Body of pancreas (tissue), 4 donors: ENCODE measurements at regions not wholly inside any gene's neighbourhood (a gene's known extent, or its start where the extent isn't known, plus 50 kb on each side); places are given as distances from the start of the nearest gene placed in this dataset.

ENCODE experiments used
- ATAC-seq: fragments of 150-250 bp; one replicate; pipeline ENCODE4 v1.9.1; 2016
- DNase-seq, 4 donors: peaks; one replicate each; pipeline ENCODE4 v3.0.0-alpha.2; 2019
- H3K27ac ChIP-seq, 4 donors: fragments of 200-600 bp; sonication (generic); 1 replicate in 3 of 4; 2 replicates in 1 of 4; pipeline versions ENCODE4 v1.5.1 to v1.6.1; 2016 to 2019; ENCODE audit warnings: mild to moderate bottlenecking in 1 of 4, mixed read lengths in 1 of 4, moderate library complexity in 1 of 4
- H3K27me3 ChIP-seq, 2 donors: fragments of 200-600 bp; sonication (generic); one replicate each; pipeline ENCODE4 v1.6.0; 2016; ENCODE audit warnings: mild to moderate bottlenecking in 1 of 2
- H3K36me3 ChIP-seq, 2 donors: fragments of 200-600 bp; sonication (generic); replicated peaks in 1 of 2; 2 replicates each; pipeline ENCODE4 v1.5.1; 2016; ENCODE audit warnings: low read depth in 2 of 2; ENCODE audit not compliant: insufficient read depth in 1 of 2
- H3K4me1 ChIP-seq: fragments of 200-600 bp; sonication (generic); one replicate; pipeline ENCODE4 v1.6.0; 2016
- H3K4me3 ChIP-seq, 2 donors: fragments of 200-600 bp; sonication (generic); 1 replicate in 1 of 2; 2 replicates in 1 of 2; pipeline ENCODE4 v1.5.1; 2016 to 2019
- H3K9me3 ChIP-seq, 3 donors: fragments of 200-600 bp; sonication (generic); 1 replicate in 2 of 3; 2 replicates in 1 of 3; pipeline ENCODE4 v1.5.1; 2016
- CTCF ChIP-seq, 7 experiments: fragments of 450-650 bp in 4 of 7; fragments of 200-600 bp in 3 of 7; sonication (generic) in 3 of 7; IDR thresholded peaks; one replicate each; pipeline ENCODE4 v1.5.1; 2016 to 2019; ENCODE audit warnings: antibody characterized with exemption in 7 of 7
- POLR2A ChIP-seq, 3 donors: fragments of 450-650 bp; IDR thresholded peaks; one replicate each; pipeline ENCODE4 v1.6.1; 2016; ENCODE audit warnings: antibody characterized with exemption in 3 of 3, mild to moderate bottlenecking in 2 of 3
- WGBS, 2 donors: methylation state at CpG; one replicate each; pipeline ENCODE4 v1.1.5; 2017; 5-methylcytosine and 5-hydroxymethylcytosine counted together
- intact Hi-C: fragments of 100-400 bp; cut with DNase I; formaldehyde crosslinking; loops from one replicate; pipeline ENCODE4 v1.15.1; 2023

DNA sequence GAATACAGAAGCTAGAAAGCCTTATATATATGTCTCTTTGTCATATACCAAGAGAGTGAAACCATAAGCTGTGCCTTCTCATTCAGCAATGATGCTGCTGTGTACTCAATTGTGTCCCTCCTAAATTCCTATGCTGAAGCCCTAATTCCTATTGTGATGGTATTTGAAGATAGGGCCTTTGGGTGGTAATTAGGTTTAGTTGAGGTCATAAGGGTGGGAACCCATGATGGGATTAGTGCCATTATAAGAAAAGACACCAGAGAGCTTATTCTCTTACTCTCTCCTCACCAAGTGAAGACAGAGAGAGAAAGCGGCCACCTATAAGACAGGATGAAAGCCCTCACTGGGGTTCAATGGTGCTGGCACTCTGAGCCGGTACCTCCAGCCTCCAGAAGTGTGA is 1191.3 kb upstream of the TENM4 start:
- 83 to 89% methylated on average over 2 of the region's 2 CpGs for WGBS, 2 donors
- Histone ChIP-seq H3K36me3 (no peaks in the 10 kb centered on the region), H3K27me3 (no peaks in the 10 kb centered on the region), H3K4me1 (no peaks in the 10 kb centered on the region), H3K4me3 (no peak overlapping the region), H3K9me3 (no peaks in the 10 kb centered on the region), H3K27ac (no peak overlapping the region)
- TF ChIP-seq CTCF (IDR thresholded peaks at IDR 0.05) (no peak), POLR2A (IDR thresholded peaks at IDR 0.05) (no peak)
- ATAC-seq (no peak), DNase-seq (no peak)
- intact Hi-C loops, result no loop called here

- H3K4me3 ChIP-seq, result no peak overlapping the region
- DNase-seq (no peak), ATAC-seq (no peak)
- no peaks in the 10 kb centered on the region for H3K27me3 ChIP-seq
- no peaks in the 10 kb centered on the region for H3K4me1 ChIP-seq
- WGBS, 2 donors, result 61 to 67% methylated on average over 2 of the region's 2 CpGs
- intact Hi-C loops, result no loop called here
- no peak overlapping the region for H3K27ac ChIP-seq
- H3K36me3 ChIP-seq, result no peaks in the 10 kb centered on the region
- no peaks in the 10 kb centered on the region for H3K9me3 ChIP-seq
- TF ChIP-seq CTCF (IDR thresholded peaks at IDR 0.05) (no peak), POLR2A (IDR thresholded peaks at IDR 0.05) (no peak)
Measured at GRCh38 chr11:80629466-80629865, 1188.6 kb upstream of the TENM4 start.

DNA sequence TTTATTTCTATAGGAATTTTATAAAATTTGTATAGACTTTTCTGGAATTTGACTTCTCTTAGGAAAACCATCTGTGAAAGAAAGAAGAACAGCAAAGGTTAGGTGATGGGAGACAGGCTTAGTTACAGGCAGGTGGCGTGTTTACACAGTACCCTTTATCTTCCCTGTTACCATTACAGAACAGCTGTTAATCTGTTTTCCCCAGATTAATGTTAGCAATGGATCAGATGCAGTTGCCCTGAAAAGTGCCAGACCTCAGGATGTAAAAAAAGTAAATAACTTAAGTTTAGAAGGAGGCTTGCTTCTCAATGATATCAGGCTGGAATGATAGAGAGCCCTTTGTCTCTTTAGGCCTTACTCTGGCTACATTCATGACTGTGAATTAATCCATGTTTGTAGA is 1186.5 kb upstream of the TENM4 start:
- ATAC-seq, result no peak
- 55 to 63% methylated on average over 1 of the region's 1 CpG for WGBS, 2 donors
- no peak for TF ChIP-seq CTCF (IDR thresholded peaks at IDR 0.05)
- no peak for TF ChIP-seq POLR2A (IDR thresholded peaks at IDR 0.05)
- no peaks in the 10 kb centered on the region for H3K36me3 ChIP-seq
- H3K4me3 ChIP-seq, result no peak overlapping the region
- no peaks in the 10 kb centered on the region for H3K27me3 ChIP-seq
- H3K9me3 ChIP-seq, result no peaks in the 10 kb centered on the region
- H3K27ac ChIP-seq, result no peak overlapping the region
- no peaks in the 10 kb centered on the region for H3K4me1 ChIP-seq
- no peak for DNase-seq
- intact Hi-C loops, result no loop called here

DNA sequence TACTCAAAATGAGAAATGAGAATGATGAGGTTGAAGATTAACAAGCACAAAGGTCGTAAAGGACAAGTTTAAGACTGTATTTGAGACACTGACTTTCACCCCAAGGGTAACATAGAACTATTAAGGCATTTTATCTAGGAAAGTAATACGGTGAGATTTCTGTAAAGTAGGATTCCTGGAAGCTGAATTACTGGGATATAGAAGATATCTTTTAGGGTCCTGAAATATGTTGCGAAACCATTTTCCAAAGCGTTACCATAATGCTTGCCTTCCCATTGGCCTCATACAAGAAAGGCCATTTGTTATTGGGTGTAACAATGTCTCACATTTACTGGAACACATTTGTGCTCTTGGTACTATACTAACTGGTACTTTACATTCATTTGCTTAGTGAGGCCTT is 1185.9 kb upstream of the TENM4 start:
- Histone ChIP-seq H3K9me3 (no peaks in the 10 kb centered on the region), H3K27me3 (no peaks in the 10 kb centered on the region), H3K4me3 (no peak overlapping the region), H3K4me1 (no peaks in the 10 kb centered on the region), H3K27ac (no peak overlapping the region), H3K36me3 (no peaks in the 10 kb centered on the region)
- no peak for TF ChIP-seq CTCF (IDR thresholded peaks at IDR 0.05)
- TF ChIP-seq POLR2A (IDR thresholded peaks at IDR 0.05), result no peak
- DNase-seq (no peak), ATAC-seq (no peak)
- 77 to 81% methylated on average over 4 of the region's 4 CpGs for WGBS, 2 donors
- intact Hi-C loops, result no loop called here

DNA sequence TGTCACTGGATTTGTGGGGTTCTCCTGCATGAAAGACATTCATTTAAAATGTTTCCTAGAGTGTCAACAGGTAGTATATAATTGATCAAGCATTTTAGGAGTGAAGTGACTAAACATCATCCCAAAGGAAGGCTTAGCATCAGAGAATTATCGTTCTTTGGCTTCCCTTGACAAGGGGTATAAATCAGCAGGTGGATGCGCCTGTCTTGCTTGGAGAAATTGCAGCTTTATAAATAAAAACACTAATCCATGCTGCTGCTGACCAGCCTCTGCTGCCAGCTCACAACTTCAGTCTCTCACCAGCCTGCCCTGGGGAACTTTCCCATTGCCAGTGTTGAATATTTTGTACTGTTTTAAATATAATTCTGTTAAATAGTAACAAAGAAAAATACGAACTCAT is 1184.7 kb upstream of the TENM4 start:
- ATAC-seq (no peak), DNase-seq (no peak)
- Histone ChIP-seq H3K27ac (no peak overlapping the region), H3K9me3 (no peaks in the 10 kb centered on the region), H3K4me1 (no peaks in the 10 kb centered on the region), H3K4me3 (no peak overlapping the region), H3K36me3 (no peaks in the 10 kb centered on the region), H3K27me3 (no peaks in the 10 kb centered on the region)
- no peak for TF ChIP-seq POLR2A (IDR thresholded peaks at IDR 0.05)
- no peak for TF ChIP-seq CTCF (IDR thresholded peaks at IDR 0.05)
- WGBS, 2 donors, result 54% methylated on average over 3 of the region's 3 CpGs
- intact Hi-C loops, result no loop called here
